HG02623 (cell line): ENCODE measurements at regions not wholly inside any gene's neighbourhood (a gene's known extent, or its start where the extent isn't known, plus 50 kb on each side); places are given as distances from the start of the nearest gene placed in this dataset.
"Not testable (repeated sequence)": the region's sequence is repeated elsewhere in the genome, so short reads cannot be mapped to it uniquely, and the experiment has no call there.

Source experiments
- ATAC-seq: cut with Tn5 transposase; IDR thresholded peaks from one replicate; pipeline ENCODE4 v1.9.1; 2021; ENCODE audit warnings: moderate library complexity; ENCODE audit not compliant: unreplicated experiment

- not testable (repeated sequence) for ATAC-seq
Observed at GRCh38 chrX:106493210-106493816, 118.5 kb upstream of the RADX start.

DNA sequence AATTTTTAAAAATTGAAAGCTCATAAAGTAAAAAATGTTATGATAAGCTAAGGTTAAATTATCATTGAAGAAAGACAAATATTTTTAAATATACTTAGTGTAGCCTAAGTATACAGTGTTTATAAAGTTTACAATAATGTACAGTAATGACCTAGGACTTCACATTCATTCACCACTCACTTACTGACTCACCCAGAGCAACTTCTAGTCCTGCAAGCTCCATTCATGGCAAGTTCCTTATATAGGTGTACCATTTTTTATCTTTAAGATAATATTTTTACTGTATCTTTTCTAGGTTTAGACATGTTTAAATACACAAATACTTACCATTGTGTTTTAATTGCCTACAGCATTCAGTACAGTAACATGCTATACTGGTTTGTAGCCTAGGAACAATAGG, 112.3 kb upstream of the RADX start:
- ATAC-seq = no peak

DNA sequence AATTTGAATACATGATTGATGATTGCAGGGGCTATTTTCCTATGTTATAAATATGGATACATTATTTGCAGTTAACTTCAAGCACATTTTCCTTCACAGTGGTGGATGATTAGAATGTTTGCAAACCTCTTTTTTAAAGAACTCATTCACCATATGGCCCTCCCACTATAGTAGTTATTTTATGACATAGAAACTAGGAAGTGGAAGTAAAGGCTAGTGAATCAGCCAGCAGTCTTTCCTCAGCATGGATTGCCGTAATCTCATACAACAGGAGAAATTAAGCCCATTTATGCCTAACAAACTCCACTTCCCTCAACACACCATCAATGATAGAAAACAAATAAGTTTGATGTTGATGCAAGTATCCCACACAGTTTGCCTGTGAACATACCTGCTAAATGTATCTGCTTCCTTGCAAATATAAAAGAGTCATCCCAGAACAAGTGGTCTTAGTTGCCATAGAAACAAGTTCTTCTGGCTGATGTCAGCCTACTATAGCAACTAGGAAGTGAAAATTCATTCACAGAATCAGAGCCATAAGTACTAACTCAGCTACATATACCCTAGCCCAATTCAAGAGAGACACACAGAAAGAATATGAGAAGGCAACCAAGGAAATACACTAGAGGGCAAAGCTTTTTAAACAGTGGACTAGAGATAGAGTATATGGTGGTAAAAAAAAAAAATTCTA, 100.9 kb upstream of the RADX start:
- no peak for ATAC-seq
